Skeletal muscle tissue (tissue), 3 donors: ENCODE measurements at regions not wholly inside any gene's neighbourhood (a gene's known extent, or its start where the extent isn't known, plus 50 kb on each side); places are given as distances from the start of the nearest gene placed in this dataset.
"Not testable (repeated sequence)": the region's sequence is repeated elsewhere in the genome, so short reads cannot be mapped to it uniquely, and the experiment has no call there.

ENCODE experiments used
- H3K27ac ChIP-seq: one replicate; pipeline ENCODE4 v1.7.0; 2013; ENCODE audit warnings: mild to moderate bottlenecking, low read depth, low read length, inconsistent platforms
- H3K27me3 ChIP-seq, 3 donors: one replicate each; pipeline ENCODE4 v1.7.0; 2013; ENCODE audit warnings: low read length in 3 of 3; ENCODE audit not compliant: control insufficient read depth in 3 of 3, insufficient read depth in 3 of 3
- H3K36me3 ChIP-seq, 3 donors: one replicate each; pipeline ENCODE4 v1.7.0; 2013; ENCODE audit warnings: low read length in 3 of 3; ENCODE audit not compliant: control insufficient read depth in 3 of 3, insufficient read depth in 3 of 3
- H3K4me1 ChIP-seq, 3 donors: one replicate each; pipeline ENCODE4 v1.7.0; 2013; ENCODE audit warnings: low read length in 3 of 3, mild to moderate bottlenecking in 3 of 3; ENCODE audit not compliant: control insufficient read depth in 3 of 3, insufficient read depth in 3 of 3
- H3K4me3 ChIP-seq, 3 donors: one replicate each; pipeline ENCODE4 v1.7.0; 2013; ENCODE audit warnings: low read length in 3 of 3
- H3K9ac ChIP-seq, 3 donors: one replicate each; pipeline ENCODE4 v1.7.0; 2013; ENCODE audit warnings: low read length in 3 of 3, mild to moderate bottlenecking in 3 of 3, moderate library complexity in 2 of 3, low read depth in 1 of 3
- H3K9me3 ChIP-seq, 3 donors: one replicate each; pipeline ENCODE4 v1.7.0; 2013; ENCODE audit warnings: low read length in 3 of 3; ENCODE audit not compliant: control insufficient read depth in 3 of 3
- donor health status: Osteomylitis.

GRCh38 chr5:40240671-40241070, 439.0 kb upstream of the PTGER4 start:
- Histone ChIP-seq H3K36me3 (no peaks in the 10 kb centered on the region), H3K27ac (no peak overlapping the region), H3K9me3 (peaks cover 0 to 3% (median 0%) of the 10 kb centered on the region in 3 donors), H3K4me3 (no peak overlapping the region), H3K9ac (no peak overlapping the region), H3K27me3 (no peaks in the 10 kb centered on the region), H3K4me1 (no peaks in the 10 kb centered on the region)

GRCh38 chr5:40240111-40240510, 439.6 kb upstream of the PTGER4 start:
- Histone ChIP-seq H3K36me3 (no peaks in the 10 kb centered on the region), H3K9me3 (peaks cover 0 to 3% (median 0%) of the 10 kb centered on the region in 3 donors), H3K9ac (no peak overlapping the region), H3K27ac (no peak overlapping the region), H3K4me3 (no peak overlapping the region), H3K27me3 (no peaks in the 10 kb centered on the region), H3K4me1 (no peaks in the 10 kb centered on the region)

GRCh38 chr5:40238066-40238745, 441.5 kb upstream of the PTGER4 start:
- Histone ChIP-seq H3K27me3 (no peaks in the 10 kb centered on the region), H3K9me3 (peaks cover 0 to 3% (median 0%) of the 10 kb centered on the region in 3 donors), H3K4me3 (no peak overlapping the region), H3K36me3 (no peaks in the 10 kb centered on the region), H3K4me1 (no peaks in the 10 kb centered on the region), H3K27ac (no peak overlapping the region), H3K9ac (no peak overlapping the region)

GRCh38 chr5:40235471-40236400, 444.0 kb upstream of the PTGER4 start:
- no peaks in the 10 kb centered on the region for H3K27me3 ChIP-seq
- peaks cover 0 to 3% (median 0%) of the 10 kb centered on the region in 3 donors for H3K9me3 ChIP-seq
- H3K4me3 ChIP-seq: no peak overlapping the region
- no peaks in the 10 kb centered on the region for H3K36me3 ChIP-seq
- no peak overlapping the region for H3K27ac ChIP-seq
- H3K4me1 ChIP-seq: no peaks in the 10 kb centered on the region
- no peak overlapping the region for H3K9ac ChIP-seq

GRCh38 chr5:40233268-40233667, 446.4 kb upstream of the PTGER4 start:
- H3K4me1 ChIP-seq: no peaks in the 10 kb centered on the region
- no peaks in the 10 kb centered on the region for H3K9me3 ChIP-seq
- no peak overlapping the region for H3K9ac ChIP-seq
- H3K27me3 ChIP-seq: no peaks in the 10 kb centered on the region
- no peaks in the 10 kb centered on the region for H3K36me3 ChIP-seq
- no peak overlapping the region for H3K27ac ChIP-seq
- no peak overlapping the region for H3K4me3 ChIP-seq

- H3K27me3 ChIP-seq: no peaks in the 10 kb centered on the region
- H3K27ac ChIP-seq: no peak overlapping the region
- H3K9me3 ChIP-seq: no peaks in the 10 kb centered on the region
- no peak overlapping the region for H3K9ac ChIP-seq
- no peaks in the 10 kb centered on the region for H3K36me3 ChIP-seq
- H3K4me1 ChIP-seq: peaks cover 0 to 3% (median 0%) of the 10 kb centered on the region in 3 donors
- H3K4me3 ChIP-seq: no peak overlapping the region
Observed at GRCh38 chr5:40227931-40228330, 451.8 kb upstream of the PTGER4 start.

- H3K36me3 ChIP-seq: no peaks in the 10 kb centered on the region
- no peak overlapping the region for H3K4me3 ChIP-seq
- H3K27me3 ChIP-seq: no peaks in the 10 kb centered on the region
- no peaks in the 10 kb centered on the region for H3K9me3 ChIP-seq
- H3K9ac ChIP-seq: no peak overlapping the region
- H3K4me1 ChIP-seq: peaks cover 0 to 3% (median 0%) of the 10 kb centered on the region in 3 donors
- no peak overlapping the region for H3K27ac ChIP-seq
Observed at GRCh38 chr5:40227366-40227765, 452.3 kb upstream of the PTGER4 start.

GRCh38 chr5:40226906-40227305, 452.8 kb upstream of the PTGER4 start:
- no peaks in the 10 kb centered on the region for H3K9me3 ChIP-seq
- no peak overlapping the region for H3K4me3 ChIP-seq
- H3K27me3 ChIP-seq: no peaks in the 10 kb centered on the region
- H3K27ac ChIP-seq: no peak overlapping the region
- H3K9ac ChIP-seq: no peak overlapping the region
- peaks cover 0 to 3% (median 0%) of the 10 kb centered on the region in 3 donors for H3K4me1 ChIP-seq
- no peaks in the 10 kb centered on the region for H3K36me3 ChIP-seq

- not testable (repeated sequence) for H3K4me3 ChIP-seq, H3K27me3 ChIP-seq, H3K4me1 ChIP-seq, H3K9ac ChIP-seq, H3K9me3 ChIP-seq, H3K36me3 ChIP-seq, H3K27ac ChIP-seq
Observed at GRCh38 chr5:40225147-40225546, 454.6 kb upstream of the PTGER4 start.

GRCh38 chr5:40224421-40224820, 455.3 kb upstream of the PTGER4 start:
- Histone ChIP-seq H3K27me3 (no peaks in the 10 kb centered on the region), H3K36me3 (no peaks in the 10 kb centered on the region), H3K4me3 (no peak overlapping the region), H3K27ac (no peak overlapping the region), H3K9ac (no peak overlapping the region), H3K4me1 (peaks cover 0 to 3% (median 0%) of the 10 kb centered on the region in 3 donors), H3K9me3 (no peaks in the 10 kb centered on the region)
